ENCODE measurements at regions not wholly inside any gene's neighbourhood (a gene's known extent, or its start where the extent isn't known, plus 50 kb on each side); places are given as distances from the start of the nearest gene placed in this dataset.

- no peaks in the 10 kb centered on the region for H3K4me1 Mint-ChIP-seq
- H3K9me3 Mint-ChIP-seq = peaks cover 4% of the 10 kb centered on the region
- peaks cover 26% of the 10 kb centered on the region for H3K27me3 Mint-ChIP-seq (ENCODE audit: low read depth)
- H3K36me3 Mint-ChIP-seq (ENCODE audit: low read depth) = no peaks in the 10 kb centered on the region
- no peak overlapping the region for H3K4me3 Mint-ChIP-seq
- H3K27ac Mint-ChIP-seq = no peak overlapping the region
- TF ChIP-seq CTCF (IDR thresholded peaks at IDR 0.05; ENCODE audit: unreplicated experiment in 3 of 3) = no peak
These were observed 686.6 kb downstream of the BRD1 start for GRCh38 chr22:49140911-49141665.

GRCh38 chr22:49139492-49140151 lies 688.1 kb downstream of the BRD1 start:
- Mint-ChIP-seq H3K9me3 (no peaks in the 10 kb centered on the region), H3K4me1 (no peaks in the 10 kb centered on the region), H3K36me3 (ENCODE audit: low read depth) (no peaks in the 10 kb centered on the region), H3K27ac (no peak overlapping the region), H3K27me3 (ENCODE audit: low read depth) (peaks cover 30% of the 10 kb centered on the region), H3K4me3 (no peak overlapping the region)
- no peak for TF ChIP-seq CTCF (IDR thresholded peaks at IDR 0.05; ENCODE audit: unreplicated experiment in 3 of 3)

GRCh38 chr22:49138250-49138790 lies 689.4 kb downstream of the BRD1 start:
- H3K9me3 Mint-ChIP-seq = no peaks in the 10 kb centered on the region
- peaks cover 30% of the 10 kb centered on the region for H3K27me3 Mint-ChIP-seq (ENCODE audit: low read depth)
- no peak overlapping the region for H3K27ac Mint-ChIP-seq
- no peak overlapping the region for H3K4me3 Mint-ChIP-seq
- no peaks in the 10 kb centered on the region for H3K4me1 Mint-ChIP-seq
- no peaks in the 10 kb centered on the region for H3K36me3 Mint-ChIP-seq (ENCODE audit: low read depth)
- no peak for TF ChIP-seq CTCF (IDR thresholded peaks at IDR 0.05; ENCODE audit: unreplicated experiment in 3 of 3)

- no peak for TF ChIP-seq CTCF (IDR thresholded peaks at IDR 0.05; ENCODE audit: unreplicated experiment in 3 of 3)
- no peak overlapping the region for H3K4me3 Mint-ChIP-seq
- H3K4me1 Mint-ChIP-seq = no peaks in the 10 kb centered on the region
- no peaks in the 10 kb centered on the region for H3K36me3 Mint-ChIP-seq (ENCODE audit: low read depth)
- no peaks in the 10 kb centered on the region for H3K9me3 Mint-ChIP-seq
- H3K27ac Mint-ChIP-seq = no peak overlapping the region
- H3K27me3 Mint-ChIP-seq (ENCODE audit: low read depth) = peaks cover 34% of the 10 kb centered on the region
These were observed 690.4 kb downstream of the BRD1 start for GRCh38 chr22:49137206-49137840.

- Mint-ChIP-seq H3K4me3 (no peak overlapping the region), H3K27me3 (ENCODE audit: low read depth) (peaks cover 35% of the 10 kb centered on the region), H3K36me3 (ENCODE audit: low read depth) (no peaks in the 10 kb centered on the region), H3K27ac (no peak overlapping the region), H3K4me1 (no peaks in the 10 kb centered on the region), H3K9me3 (no peaks in the 10 kb centered on the region)
- TF ChIP-seq CTCF (IDR thresholded peaks at IDR 0.05; ENCODE audit: unreplicated experiment in 3 of 3) = no peak
These were observed 690.9 kb downstream of the BRD1 start for GRCh38 chr22:49136816-49137180.

All from nephron (organoid).